ENCODE measurements at regions not wholly inside any gene's neighbourhood (a gene's known extent, or its start where the extent isn't known, plus 50 kb on each side); places are given as distances from the start of the nearest gene placed in this dataset.
A peak's percentile ranks its signal among the peaks of the same experiment; 100 is the strongest.

DNA sequence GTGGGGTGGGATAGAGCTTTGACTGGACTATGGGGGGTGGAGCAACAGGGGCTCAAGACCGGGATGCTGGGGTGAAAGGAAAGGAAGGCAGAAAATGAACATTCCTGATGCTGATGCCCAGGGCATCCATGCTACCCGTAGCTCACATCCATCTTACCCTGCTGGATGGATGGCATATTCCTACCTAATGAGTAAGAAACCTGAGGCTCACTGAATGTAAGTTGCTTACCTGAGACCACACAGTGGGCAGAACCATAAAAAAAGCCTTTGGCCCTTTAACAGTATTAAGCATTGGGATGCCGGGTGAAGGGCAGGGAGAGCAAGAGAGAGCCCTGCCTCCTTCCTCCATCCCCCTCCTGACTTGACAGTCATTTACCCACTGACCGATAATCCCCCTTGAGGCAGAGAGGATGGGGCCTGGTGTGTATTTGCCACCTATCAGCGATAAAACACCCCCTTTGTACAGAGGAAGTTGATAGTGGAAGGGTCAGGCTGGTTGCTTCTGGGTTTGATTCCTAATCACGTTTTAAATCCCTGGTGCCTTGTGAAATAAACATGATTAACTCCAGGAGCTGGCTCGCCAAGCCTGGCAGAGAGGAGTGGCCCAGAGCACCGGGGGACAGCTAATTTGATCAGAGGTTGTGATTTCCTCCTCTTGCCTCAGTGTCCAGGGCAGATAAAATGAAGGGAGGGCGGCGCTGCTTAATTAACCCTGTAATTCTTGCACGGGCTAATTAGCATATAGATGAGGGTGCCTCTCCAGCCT lies 105.9 kb upstream of the HS6ST1 start:
- Histone ChIP-seq H3K9me3 (ENCODE audit: control insufficient read depth in 2 of 2, low read length in 2 of 2) (peaks cover 0 to 7% of the 10 kb centered on the region in 2 experiments), H3K27ac (ENCODE audit: insufficient read depth, low read length, poor library complexity, severe bottlenecking) (no peak overlapping the region), H3K27me3 (ENCODE audit: control insufficient read depth, insufficient read depth, low read length) (peaks cover 6% of the 10 kb centered on the region), H3K4me3 (ENCODE audit: low read depth, low read length) (no peak overlapping the region), H3K36me3 (ENCODE audit: control insufficient read depth, insufficient read depth, low read length) (no peaks in the 10 kb centered on the region), H3K4me1 (ENCODE audit: control insufficient read depth, insufficient read depth, low read length, poor library complexity, severe bottlenecking) (no peaks in the 10 kb centered on the region)
- Mint-ChIP-seq H3K4me3 (no peak overlapping the region), H3K9me3 (peaks cover 0 to 11% (median 4%) of the 10 kb centered on the region in 7 donors), H3K4me1 (no peaks in the 10 kb centered on the region), H3K27me3 (peaks cover 5% of the 10 kb centered on the region), H3K36me3 (no peaks in the 10 kb centered on the region), H3K27ac (no peak overlapping the region)
- DNase-seq (no peak), ATAC-seq (ENCODE audit: low read depth in 2 of 2) (no peak)

DNA sequence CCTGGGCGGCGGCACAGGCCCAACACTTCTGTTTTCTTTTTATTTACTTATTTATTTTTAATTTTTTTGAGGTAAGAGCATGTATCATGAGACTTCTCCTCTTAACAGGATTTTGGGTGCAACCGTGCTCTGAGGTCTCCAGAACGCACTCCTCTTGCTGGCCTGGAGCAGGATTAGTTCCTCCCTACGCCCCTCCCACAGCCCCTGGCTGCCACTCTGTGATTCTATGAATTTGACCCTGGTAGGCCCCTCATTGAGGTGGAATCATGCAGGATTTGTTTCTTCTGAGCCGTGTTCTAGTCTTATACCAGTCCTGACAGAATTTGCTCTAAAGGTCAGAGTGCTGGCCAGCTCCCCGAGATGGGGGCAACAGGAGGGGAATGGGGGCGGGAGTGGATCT lies 106.5 kb upstream of the HS6ST1 start:
- Mint-ChIP-seq H3K27me3 (peaks cover under 1% of the 10 kb centered on the region), H3K4me3 (no peak overlapping the region), H3K36me3 (no peaks in the 10 kb centered on the region), H3K9me3 (peaks cover 0 to 11% (median 0%) of the 10 kb centered on the region in 7 donors), H3K4me1 (no peaks in the 10 kb centered on the region), H3K27ac (peak overlapping the region in 1 of 3 donors; percentile 88)
- Histone ChIP-seq H3K4me3 (ENCODE audit: low read depth, low read length) (no peak overlapping the region), H3K9me3 (ENCODE audit: control insufficient read depth in 2 of 2, low read length in 2 of 2) (peaks cover 0 to 8% of the 10 kb centered on the region in 2 experiments), H3K27ac (ENCODE audit: insufficient read depth, low read length, poor library complexity, severe bottlenecking) (no peak overlapping the region), H3K27me3 (ENCODE audit: control insufficient read depth, insufficient read depth, low read length) (peaks cover 7% of the 10 kb centered on the region), H3K36me3 (ENCODE audit: control insufficient read depth, insufficient read depth, low read length) (no peaks in the 10 kb centered on the region), H3K4me1 (ENCODE audit: control insufficient read depth, insufficient read depth, low read length, poor library complexity, severe bottlenecking) (no peaks in the 10 kb centered on the region)
- DNase-seq = no peak
- no peak for ATAC-seq (ENCODE audit: low read depth in 2 of 2)

DNA sequence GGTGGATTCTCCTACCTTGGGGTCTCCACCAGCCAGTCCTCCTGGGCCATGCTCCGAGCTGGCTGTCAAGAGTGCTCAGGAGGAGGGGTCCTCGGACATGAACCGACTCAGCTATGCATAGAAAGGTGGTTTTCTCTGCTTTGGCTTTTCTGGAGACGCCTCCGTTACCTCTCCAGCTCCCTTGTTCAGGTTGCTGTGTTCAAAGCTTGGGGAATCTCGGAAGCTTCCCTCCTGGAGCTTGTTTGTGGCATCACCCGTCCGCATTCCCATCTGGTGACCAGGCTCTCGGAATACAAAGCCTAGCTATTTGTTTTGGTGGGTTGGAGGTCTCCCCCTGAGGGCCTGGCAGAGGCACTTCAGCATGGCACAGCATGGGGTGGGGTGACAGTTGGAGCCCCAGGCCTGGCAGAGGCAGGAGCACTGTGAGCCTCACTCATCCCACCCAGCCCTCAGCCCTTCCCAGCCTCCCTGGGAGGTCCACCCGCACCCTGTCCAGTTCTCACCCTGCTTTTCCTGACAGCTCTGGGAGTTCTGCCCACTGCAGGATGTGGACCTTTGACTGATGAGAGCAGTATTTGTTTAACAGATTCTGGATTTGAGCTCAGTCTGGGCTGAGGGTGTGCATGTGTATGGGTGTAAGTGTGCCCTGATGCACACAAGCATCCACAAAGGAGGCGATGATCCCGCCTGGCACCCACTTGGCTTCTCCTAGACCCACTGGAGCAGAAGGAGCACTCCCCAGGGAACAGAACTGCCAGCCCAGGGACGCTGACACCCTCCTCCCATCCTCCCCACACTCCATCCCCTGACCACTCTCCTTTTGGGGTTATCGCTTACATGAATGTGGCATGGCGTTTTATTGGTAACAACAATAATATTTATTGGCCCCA lies 107.3 kb upstream of the HS6ST1 start:
- no peaks in the 10 kb centered on the region for H3K4me1 ChIP-seq (ENCODE audit: control insufficient read depth, insufficient read depth, low read length, poor library complexity, severe bottlenecking)
- no peak for DNase-seq
- H3K27ac Mint-ChIP-seq = no peak overlapping the region

DNA sequence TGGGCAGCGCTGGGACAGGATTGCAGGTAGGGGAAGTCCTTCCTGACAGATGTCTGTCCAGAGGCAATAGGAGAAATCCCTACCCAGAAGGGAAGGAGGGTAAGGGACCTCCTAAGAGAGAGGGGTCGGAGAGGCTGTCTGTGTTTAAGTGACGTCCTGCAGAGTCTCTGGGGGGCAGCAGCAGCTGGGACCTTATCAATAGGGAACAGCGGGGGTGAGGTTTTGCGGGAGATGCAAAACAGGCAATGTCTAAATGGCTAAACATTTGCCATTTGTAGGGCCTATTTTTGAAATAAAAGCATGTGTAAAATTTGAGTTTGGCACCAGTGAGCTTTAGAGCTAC lies 108.7 kb upstream of the HS6ST1 start:
- H3K9me3 Mint-ChIP-seq = peaks cover 0 to 15% (median 5%) of the 10 kb centered on the region in 7 donors
- no peak overlapping the region for H3K4me3 ChIP-seq (ENCODE audit: low read depth, low read length)
- no peaks in the 10 kb centered on the region for H3K36me3 ChIP-seq (ENCODE audit: control insufficient read depth, insufficient read depth, low read length)
- no peak overlapping the region for H3K4me3 Mint-ChIP-seq
- DNase-seq (no peak), ATAC-seq (ENCODE audit: low read depth in 2 of 2) (no peak)
- H3K36me3 Mint-ChIP-seq = no peaks in the 10 kb centered on the region
- no peaks in the 10 kb centered on the region for H3K4me1 ChIP-seq (ENCODE audit: control insufficient read depth, insufficient read depth, low read length, poor library complexity, severe bottlenecking)
- no peak overlapping the region for H3K27ac Mint-ChIP-seq
- H3K27ac ChIP-seq (ENCODE audit: insufficient read depth, low read length, poor library complexity, severe bottlenecking) = no peak overlapping the region
- H3K9me3 ChIP-seq (ENCODE audit: control insufficient read depth in 2 of 2, low read length in 2 of 2) = peaks cover 0 to 8% of the 10 kb centered on the region in 2 experiments
- H3K4me1 Mint-ChIP-seq = no peaks in the 10 kb centered on the region
- peaks cover 7% of the 10 kb centered on the region for H3K27me3 ChIP-seq (ENCODE audit: control insufficient read depth, insufficient read depth, low read length)
- no peaks in the 10 kb centered on the region for H3K27me3 Mint-ChIP-seq

More for the DNA sequence above, 107.3 kb upstream of the HS6ST1 start:
- no peaks in the 10 kb centered on the region for H3K4me1 Mint-ChIP-seq
- no peak overlapping the region for H3K27ac ChIP-seq (ENCODE audit: insufficient read depth, low read length, poor library complexity, severe bottlenecking)
- H3K4me3 ChIP-seq (ENCODE audit: low read depth, low read length) = no peak overlapping the region
- H3K36me3 ChIP-seq (ENCODE audit: control insufficient read depth, insufficient read depth, low read length) = no peaks in the 10 kb centered on the region
- peaks cover 0 to 8% of the 10 kb centered on the region in 2 experiments for H3K9me3 ChIP-seq (ENCODE audit: control insufficient read depth in 2 of 2, low read length in 2 of 2)
- peaks cover 7% of the 10 kb centered on the region for H3K27me3 ChIP-seq (ENCODE audit: control insufficient read depth, insufficient read depth, low read length)
- H3K36me3 Mint-ChIP-seq = no peaks in the 10 kb centered on the region
- H3K4me3 Mint-ChIP-seq = no peak overlapping the region
- H3K27me3 Mint-ChIP-seq = no peaks in the 10 kb centered on the region
- ATAC-seq (ENCODE audit: low read depth in 2 of 2) = no peak
- peaks cover 0 to 15% (median 3%) of the 10 kb centered on the region in 7 donors for H3K9me3 Mint-ChIP-seq

DNA sequence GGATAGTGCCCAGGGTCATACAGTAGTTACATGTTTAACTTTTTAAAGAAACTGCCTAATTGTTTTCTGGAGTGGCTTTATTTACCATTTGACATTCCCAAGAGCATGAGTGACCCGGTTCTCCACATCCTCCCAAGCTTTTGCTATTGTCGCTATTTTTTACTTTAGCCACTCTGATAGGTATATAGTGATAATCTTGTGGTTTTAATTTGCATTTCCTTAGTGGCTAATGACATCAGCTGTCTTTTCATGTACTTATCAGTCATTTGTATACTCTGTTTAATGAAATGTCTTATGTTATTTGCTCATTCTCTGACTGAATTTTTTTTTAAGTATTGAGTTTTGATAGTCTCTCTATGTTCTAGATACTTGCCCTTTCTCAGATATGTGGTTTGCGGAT lies 109.7 kb upstream of the HS6ST1 start:
- H3K27ac ChIP-seq (ENCODE audit: insufficient read depth, low read length, poor library complexity, severe bottlenecking) = no peak overlapping the region
- Mint-ChIP-seq H3K36me3 (no peaks in the 10 kb centered on the region), H3K4me3 (no peak overlapping the region), H3K4me1 (no peaks in the 10 kb centered on the region), H3K27ac (peak overlapping the region in 1 of 3 donors; percentile 2), H3K27me3 (no peaks in the 10 kb centered on the region), H3K9me3 (peaks cover 0 to 15% (median 5%) of the 10 kb centered on the region in 7 donors)
- H3K36me3 ChIP-seq (ENCODE audit: control insufficient read depth, insufficient read depth, low read length) = no peaks in the 10 kb centered on the region
- H3K9me3 ChIP-seq (ENCODE audit: control insufficient read depth in 2 of 2, low read length in 2 of 2) = peaks cover 0 to 8% of the 10 kb centered on the region in 2 experiments
- H3K27me3 ChIP-seq (ENCODE audit: control insufficient read depth, insufficient read depth, low read length) = peaks cover 7% of the 10 kb centered on the region
- no peaks in the 10 kb centered on the region for H3K4me1 ChIP-seq (ENCODE audit: control insufficient read depth, insufficient read depth, low read length, poor library complexity, severe bottlenecking)
- no peak overlapping the region for H3K4me3 ChIP-seq (ENCODE audit: low read depth, low read length)
- DNase-seq = no peak
- ATAC-seq (ENCODE audit: low read depth in 2 of 2) = no peak

DNA sequence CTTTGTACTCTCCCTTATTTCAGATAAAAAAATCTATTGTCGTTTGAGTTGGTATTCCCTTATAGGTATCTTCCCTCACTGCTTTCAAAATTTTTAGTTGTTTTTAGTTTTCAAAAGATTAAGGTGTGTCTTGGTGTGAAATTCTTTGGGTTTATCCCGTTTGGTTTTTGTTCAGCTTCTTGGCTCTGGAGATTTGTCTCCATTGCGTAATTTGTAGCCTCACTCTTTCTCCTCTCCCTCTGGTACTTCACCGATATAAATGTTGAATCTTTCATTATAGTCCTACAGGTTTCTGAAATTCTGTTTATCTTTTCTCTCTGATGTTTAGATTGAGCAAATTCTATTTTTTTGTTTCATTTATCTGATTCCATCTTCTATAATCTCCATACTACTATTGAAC lies 113.8 kb upstream of the HS6ST1 start:
- no peak overlapping the region for H3K27ac ChIP-seq (ENCODE audit: insufficient read depth, low read length, poor library complexity, severe bottlenecking)
- no peaks in the 10 kb centered on the region for H3K27me3 Mint-ChIP-seq
- H3K4me1 ChIP-seq (ENCODE audit: control insufficient read depth, insufficient read depth, low read length, poor library complexity, severe bottlenecking) = no peaks in the 10 kb centered on the region
- H3K36me3 ChIP-seq (ENCODE audit: control insufficient read depth, insufficient read depth, low read length) = no peaks in the 10 kb centered on the region
- H3K27ac Mint-ChIP-seq = no peak overlapping the region
- peaks cover 0 to 15% (median 5%) of the 10 kb centered on the region in 7 donors for H3K9me3 Mint-ChIP-seq
- H3K27me3 ChIP-seq (ENCODE audit: control insufficient read depth, insufficient read depth, low read length) = peaks cover 7% of the 10 kb centered on the region
- no peaks in the 10 kb centered on the region for H3K36me3 Mint-ChIP-seq
- H3K4me3 Mint-ChIP-seq = no peak overlapping the region
- ATAC-seq (ENCODE audit: low read depth in 2 of 2) = no peak
- H3K4me3 ChIP-seq (ENCODE audit: low read depth, low read length) = no peak overlapping the region
- peaks cover 0 to 8% of the 10 kb centered on the region in 2 experiments for H3K9me3 ChIP-seq (ENCODE audit: control insufficient read depth in 2 of 2, low read length in 2 of 2)
- no peak for DNase-seq
- no peaks in the 10 kb centered on the region for H3K4me1 Mint-ChIP-seq

DNA sequence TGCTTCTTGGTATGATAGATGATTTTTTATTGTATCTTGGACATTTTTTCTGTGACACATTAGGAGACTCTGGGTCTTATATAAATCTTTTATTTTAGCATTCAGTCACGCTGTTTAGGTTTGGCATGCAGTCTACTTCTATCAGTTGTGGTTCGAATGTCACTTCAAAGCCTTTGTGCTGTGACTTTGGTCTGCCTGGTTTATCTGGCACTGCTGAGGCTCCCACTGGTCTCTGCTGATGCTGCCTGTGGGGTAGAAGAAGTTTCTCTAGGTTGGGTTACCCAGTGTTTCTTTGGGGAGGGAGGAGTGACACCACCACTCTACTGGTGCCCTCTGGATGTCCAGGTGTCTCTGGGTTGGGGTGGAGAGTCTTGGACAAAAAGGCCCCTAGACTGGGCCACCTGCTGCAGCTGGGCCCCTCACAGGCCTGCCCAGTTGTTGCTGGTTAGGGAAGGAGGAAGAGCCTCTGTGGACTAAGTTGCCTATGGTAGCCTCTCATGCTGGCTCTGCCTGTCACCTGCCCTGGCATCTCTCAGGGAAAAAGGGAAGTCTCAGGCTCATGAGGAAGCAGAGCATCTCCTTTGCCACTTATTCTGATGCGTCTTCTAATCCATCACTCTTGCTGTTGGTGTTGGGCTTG lies 115.4 kb upstream of the HS6ST1 start:
- DNase-seq = no peak
- peaks cover 0 to 15% (median 5%) of the 10 kb centered on the region in 7 donors for H3K9me3 Mint-ChIP-seq
- no peaks in the 10 kb centered on the region for H3K4me1 Mint-ChIP-seq
- peaks cover 0 to 7% of the 10 kb centered on the region in 2 experiments for H3K9me3 ChIP-seq (ENCODE audit: control insufficient read depth in 2 of 2, low read length in 2 of 2)
- H3K4me1 ChIP-seq (ENCODE audit: control insufficient read depth, insufficient read depth, low read length, poor library complexity, severe bottlenecking) = no peaks in the 10 kb centered on the region
- H3K4me3 ChIP-seq (ENCODE audit: low read depth, low read length) = no peak overlapping the region
- no peaks in the 10 kb centered on the region for H3K27me3 Mint-ChIP-seq
- no peak overlapping the region for H3K27ac ChIP-seq (ENCODE audit: insufficient read depth, low read length, poor library complexity, severe bottlenecking)
- H3K36me3 Mint-ChIP-seq = no peaks in the 10 kb centered on the region
- H3K27me3 ChIP-seq (ENCODE audit: control insufficient read depth, insufficient read depth, low read length) = peaks cover 7% of the 10 kb centered on the region
- H3K27ac Mint-ChIP-seq = no peak overlapping the region
- ATAC-seq (ENCODE audit: low read depth in 2 of 2) = no peak
- no peaks in the 10 kb centered on the region for H3K36me3 ChIP-seq (ENCODE audit: control insufficient read depth, insufficient read depth, low read length)
- no peak overlapping the region for H3K4me3 Mint-ChIP-seq

All from CD4-positive, CD25-positive, alpha-beta regulatory T cell (primary cell).